ENCODE measurements at regions not wholly inside any gene's neighbourhood (a gene's known extent, or its start where the extent isn't known, plus 50 kb on each side); places are given as distances from the start of the nearest gene placed in this dataset.
A peak's percentile ranks its signal among the peaks of the same experiment; 100 is the strongest.
"Not testable (repeated sequence)": the region's sequence is repeated elsewhere in the genome, so short reads cannot be mapped to it uniquely, and the experiment has no call there.

DNA sequence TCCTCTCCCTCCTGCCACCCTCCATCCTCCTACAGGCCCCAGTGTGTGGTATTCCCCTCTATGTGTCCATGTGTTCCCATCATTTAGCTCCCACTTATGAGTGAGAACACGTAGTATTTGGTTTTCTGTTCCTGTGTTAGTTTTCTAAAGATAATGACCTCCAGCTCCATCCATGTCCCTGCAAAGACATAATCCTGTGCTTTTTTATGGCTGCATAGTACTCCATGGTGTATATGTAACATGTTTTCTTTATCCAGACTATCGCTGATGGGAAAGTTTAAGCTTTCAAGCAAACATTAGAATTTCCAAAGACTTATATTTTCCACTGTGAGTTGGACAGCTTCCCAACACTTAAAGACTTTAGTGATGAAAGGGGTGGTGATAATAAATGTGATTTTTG, 105.9 kb upstream of the PIAS1 start:
- TF ChIP-seq, protein P1, sequence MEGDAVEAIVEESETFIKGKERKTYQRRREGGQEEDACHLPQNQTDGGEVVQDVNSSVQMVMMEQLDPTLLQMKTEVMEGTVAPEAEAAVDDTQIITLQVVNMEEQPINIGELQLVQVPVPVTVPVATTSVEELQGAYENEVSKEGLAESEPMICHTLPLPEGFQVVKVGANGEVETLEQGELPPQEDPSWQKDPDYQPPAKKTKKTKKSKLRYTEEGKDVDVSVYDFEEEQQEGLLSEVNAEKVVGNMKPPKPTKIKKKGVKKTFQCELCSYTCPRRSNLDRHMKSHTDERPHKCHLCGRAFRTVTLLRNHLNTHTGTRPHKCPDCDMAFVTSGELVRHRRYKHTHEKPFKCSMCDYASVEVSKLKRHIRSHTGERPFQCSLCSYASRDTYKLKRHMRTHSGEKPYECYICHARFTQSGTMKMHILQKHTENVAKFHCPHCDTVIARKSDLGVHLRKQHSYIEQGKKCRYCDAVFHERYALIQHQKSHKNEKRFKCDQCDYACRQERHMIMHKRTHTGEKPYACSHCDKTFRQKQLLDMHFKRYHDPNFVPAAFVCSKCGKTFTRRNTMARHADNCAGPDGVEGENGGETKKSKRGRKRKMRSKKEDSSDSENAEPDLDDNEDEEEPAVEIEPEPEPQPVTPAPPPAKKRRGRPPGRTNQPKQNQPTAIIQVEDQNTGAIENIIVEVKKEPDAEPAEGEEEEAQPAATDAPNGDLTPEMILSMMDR (IDR thresholded peaks at IDR 0.05) = no peak
- no peak overlapping the region for H3K27ac ChIP-seq
- intact Hi-C loops (cut with DNase I; ENCODE audit: low total_unique reads) = no loop called here

DNA sequence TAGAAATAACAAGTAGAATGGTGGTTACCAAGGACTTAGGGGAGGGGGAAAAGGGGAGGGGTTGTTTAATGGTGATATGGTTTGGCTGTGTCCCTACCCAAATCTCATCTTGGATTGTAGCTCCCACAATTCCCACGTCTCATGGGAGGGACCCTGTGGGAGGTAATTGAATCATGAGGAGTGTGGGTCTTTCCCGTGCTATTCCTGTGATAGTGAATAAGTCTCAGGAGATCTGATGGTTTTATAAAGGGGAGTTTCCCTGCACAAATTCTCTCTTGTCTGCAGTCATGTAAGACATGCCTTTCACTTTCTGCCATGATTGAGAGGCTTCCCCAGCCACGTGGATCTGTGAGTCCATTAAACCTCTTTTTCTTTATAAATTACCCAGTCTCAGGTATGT, 102.9 kb upstream of the PIAS1 start:
- peaks cover 0 to 22% (median 12%) of the 10 kb centered on the region in 4 donors for H3K4me1 ChIP-seq
- H3K27me3 ChIP-seq; intact Hi-C loops (cut with DNase I; ENCODE audit: low total_unique reads): not testable (repeated sequence)

More for the DNA sequence above, 105.9 kb upstream of the PIAS1 start:
- no peaks in the 10 kb centered on the region for H3K27me3 ChIP-seq
- H3K4me3 ChIP-seq = no peak overlapping the region
- no peak for DNase-seq
- no peaks in the 10 kb centered on the region for H3K9me3 ChIP-seq
- H3K36me3 ChIP-seq = no peaks in the 10 kb centered on the region
- H3K4me1 ChIP-seq = peaks cover 0 to 34% (median 18%) of the 10 kb centered on the region in 4 donors

DNA sequence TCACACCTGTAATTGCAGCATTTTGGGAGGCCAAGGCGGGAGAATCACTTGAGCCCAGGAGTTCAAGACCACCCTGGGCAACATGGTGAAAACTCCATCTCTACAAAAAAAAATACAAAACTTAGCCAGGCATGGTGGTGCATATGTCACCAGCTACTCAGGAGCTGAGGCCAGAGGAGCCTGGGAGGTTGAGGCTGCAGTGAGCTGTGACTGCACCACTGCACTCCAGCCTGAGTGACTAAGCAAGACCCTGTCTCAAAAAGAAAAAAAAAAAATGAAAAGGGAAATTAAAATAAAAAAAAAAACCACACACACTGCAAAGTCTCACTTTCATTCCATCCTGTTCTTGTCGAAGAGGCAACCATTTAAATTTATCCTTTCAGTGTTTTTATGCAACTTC, 100.8 kb upstream of the PIAS1 start:
- no peaks in the 10 kb centered on the region for H3K27me3 ChIP-seq
- no peak overlapping the region for H3K4me3 ChIP-seq
- no peak for DNase-seq
- no peak overlapping the region for H3K27ac ChIP-seq
- H3K4me1 ChIP-seq = peaks cover 0 to 17% (median 8%) of the 10 kb centered on the region in 4 donors
- H3K9me3 ChIP-seq = no peaks in the 10 kb centered on the region
- TF ChIP-seq, protein P1 (IDR thresholded peaks at IDR 0.05) = no peak
- H3K36me3 ChIP-seq = no peaks in the 10 kb centered on the region
- intact Hi-C loops (cut with DNase I; ENCODE audit: low total_unique reads) = no loop called here

More for the DNA sequence above, 102.9 kb upstream of the PIAS1 start:
- not testable (repeated sequence) for H3K36me3 ChIP-seq, H3K27ac ChIP-seq, H3K9me3 ChIP-seq, H3K4me3 ChIP-seq, DNase-seq

DNA sequence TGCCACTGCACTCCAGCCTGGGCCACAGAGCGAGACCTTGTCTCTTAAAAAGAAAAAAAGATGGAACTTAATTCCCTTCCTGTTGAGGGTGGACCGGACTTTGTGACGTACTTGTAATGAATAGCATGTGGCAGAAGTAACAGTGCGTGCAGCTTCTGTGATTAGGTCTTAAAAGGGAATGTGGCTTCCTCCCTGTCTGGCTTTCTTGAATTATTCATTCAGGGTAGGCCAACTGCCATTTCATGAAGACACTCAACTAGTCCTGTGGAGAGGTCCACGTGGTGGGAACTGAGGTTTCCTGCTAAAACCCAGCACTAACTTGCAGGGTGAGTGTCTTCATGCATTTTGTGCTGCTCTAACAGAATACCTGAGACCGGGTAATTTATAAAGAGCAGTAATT, 98.9 kb upstream of the PIAS1 start:
- TF ChIP-seq, protein P1 (IDR thresholded peaks at IDR 0.05) = no peak
- Histone ChIP-seq H3K27ac (peak overlapping the region in 1 of 2 donors; percentile 61), H3K4me1 (peaks cover 0 to 17% (median 8%) of the 10 kb centered on the region in 4 donors), H3K4me3 (no peak overlapping the region), H3K9me3 (no peaks in the 10 kb centered on the region), H3K36me3 (no peaks in the 10 kb centered on the region), H3K27me3 (no peaks in the 10 kb centered on the region)
- no peak for DNase-seq
- intact Hi-C loops (cut with DNase I; ENCODE audit: low total_unique reads) = no loop called here

DNA sequence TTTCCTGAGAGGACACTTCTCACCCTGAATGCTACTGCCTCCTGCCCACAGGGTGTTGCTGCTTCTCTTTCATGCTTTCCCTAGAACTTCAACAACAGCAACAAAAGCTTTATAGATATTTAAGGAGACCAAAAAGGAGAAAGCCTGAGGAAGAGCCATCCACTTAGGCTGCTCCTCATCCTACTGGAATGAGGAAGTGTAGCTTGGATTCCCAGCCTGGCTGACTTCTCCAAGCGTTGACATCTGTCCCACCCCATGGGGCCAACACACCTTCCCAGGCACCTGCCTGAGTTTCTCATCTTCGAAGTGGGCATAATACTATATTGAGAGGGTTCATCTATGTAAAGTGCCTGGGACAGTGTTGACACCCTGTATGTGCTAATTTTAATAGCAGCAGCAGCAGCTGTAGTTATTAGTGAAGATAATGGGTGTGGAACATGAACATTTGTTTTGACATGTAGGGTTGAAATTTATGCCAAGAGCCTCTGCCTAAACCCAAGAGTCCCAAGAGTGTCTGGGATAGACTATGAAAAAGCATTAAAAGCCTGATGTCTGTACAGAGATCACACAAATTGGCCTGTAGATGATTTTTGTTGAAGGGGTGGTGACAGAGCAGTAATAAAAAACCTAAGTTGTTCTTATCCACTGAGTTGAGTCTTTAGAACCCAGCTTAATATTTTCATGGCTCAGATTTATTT, 96.5 kb upstream of the PIAS1 start:
- Histone ChIP-seq H3K27me3 (no peaks in the 10 kb centered on the region), H3K27ac (peak overlapping the region in 1 of 2 donors; percentile 12)
- no peak for DNase-seq

DNA sequence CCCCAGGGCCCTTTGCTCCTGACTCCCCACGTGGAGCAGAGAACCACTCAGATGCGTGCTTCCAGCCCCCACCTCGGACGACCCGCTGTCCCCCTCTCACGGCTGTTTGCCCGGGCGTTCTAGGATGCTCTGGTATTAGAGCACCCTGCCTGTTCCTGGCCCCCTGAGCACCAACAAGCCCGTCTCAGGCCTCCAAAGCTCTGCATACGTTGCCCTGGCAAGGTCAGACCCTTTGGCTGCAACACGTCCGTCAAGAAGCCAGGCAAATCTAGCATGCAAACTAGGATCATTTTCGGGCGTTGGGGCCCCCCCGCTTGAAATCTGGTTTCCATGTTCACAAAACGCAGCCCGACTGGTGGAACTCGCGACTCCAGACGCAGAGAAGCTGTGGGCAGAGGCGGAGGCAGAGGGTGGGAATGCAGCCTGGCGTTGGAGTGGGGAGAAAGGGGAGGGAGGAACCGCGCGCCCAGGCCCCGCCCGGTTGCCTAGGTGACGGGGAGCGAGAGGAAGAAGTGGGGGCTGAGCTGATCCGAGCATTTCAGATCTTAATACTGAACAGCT, 86.2 kb upstream of the PIAS1 start:
- H3K36me3 ChIP-seq = no peaks in the 10 kb centered on the region
- peaks cover 0 to 15% (median 8%) of the 10 kb centered on the region in 4 donors for H3K4me1 ChIP-seq
- intact Hi-C loops (cut with DNase I; ENCODE audit: low total_unique reads) = no loop called here
- H3K4me3 ChIP-seq = peak overlapping the region; percentile 44 to 53
- TF ChIP-seq, protein P1 (IDR thresholded peaks at IDR 0.05) = no peak
- no peaks in the 10 kb centered on the region for H3K9me3 ChIP-seq
- no peaks in the 10 kb centered on the region for H3K27me3 ChIP-seq
- H3K27ac ChIP-seq = peak overlapping the region in 1 of 2 donors; percentile 59
- peak; percentile 76 to 89 for DNase-seq

More for the DNA sequence above, 96.5 kb upstream of the PIAS1 start:
- intact Hi-C loops (cut with DNase I; ENCODE audit: low total_unique reads) = no loop called here
- TF ChIP-seq, protein P1 (IDR thresholded peaks at IDR 0.05) = no peak
- Histone ChIP-seq H3K36me3 (no peaks in the 10 kb centered on the region), H3K4me3 (no peak overlapping the region), H3K9me3 (no peaks in the 10 kb centered on the region), H3K4me1 (peaks cover 0 to 17% (median 8%) of the 10 kb centered on the region in 4 donors)

Measured in tibial artery (tissue), 4 donors.